GM19025 (cell line): ENCODE measurements at regions not wholly inside any gene's neighbourhood (a gene's known extent, or its start where the extent isn't known, plus 50 kb on each side); places are given as distances from the start of the nearest gene placed in this dataset.
"Not testable (repeated sequence)": the region's sequence is repeated elsewhere in the genome, so short reads cannot be mapped to it uniquely, and the experiment has no call there.

Experiments
- ATAC-seq: cut with Tn5 transposase; IDR thresholded peaks from one replicate; pipeline ENCODE4 v1.9.1; 2021; ENCODE audit warnings: mild to moderate bottlenecking, low read depth, moderate library complexity; ENCODE audit not compliant: unreplicated experiment

DNA sequence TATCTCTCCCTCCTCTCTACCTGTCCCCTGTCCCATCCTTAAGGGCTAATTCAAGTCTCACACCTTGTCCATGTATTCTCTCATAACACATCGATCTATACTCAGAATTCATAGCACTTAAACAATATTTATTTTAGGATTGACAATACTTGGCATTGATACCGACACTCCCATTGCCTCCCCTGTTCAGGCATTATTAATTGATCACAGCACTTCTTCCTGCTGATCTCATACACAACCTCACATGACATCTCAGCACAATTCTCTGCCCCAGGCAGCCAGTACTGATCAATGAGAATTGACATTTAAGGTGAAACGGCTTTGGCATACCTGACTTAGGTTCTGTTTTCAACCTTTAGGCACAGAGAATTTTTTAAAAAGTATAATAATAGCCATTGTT, 582.4 kb upstream of the BRINP1 start:
- no peak for ATAC-seq

DNA sequence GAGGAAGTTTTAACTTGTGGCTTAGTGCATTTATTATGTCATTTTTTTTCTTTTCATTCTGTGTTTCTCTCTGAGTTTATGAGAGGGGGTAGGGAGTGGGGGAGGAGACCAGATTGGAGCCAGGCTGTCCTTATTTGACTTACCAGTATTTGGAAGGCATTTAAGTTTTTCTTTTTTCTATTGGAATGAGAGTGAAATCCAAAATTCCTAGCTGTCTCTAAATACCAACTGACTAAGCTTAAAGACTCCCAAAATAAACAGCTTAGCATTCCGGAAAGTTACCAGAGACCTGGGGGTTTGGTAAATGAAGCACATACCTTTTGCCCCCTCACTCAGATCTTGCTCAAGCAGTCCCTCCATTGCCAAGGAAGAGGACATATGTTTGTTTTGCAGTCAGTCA, 581.9 kb upstream of the BRINP1 start:
- no peak for ATAC-seq

DNA sequence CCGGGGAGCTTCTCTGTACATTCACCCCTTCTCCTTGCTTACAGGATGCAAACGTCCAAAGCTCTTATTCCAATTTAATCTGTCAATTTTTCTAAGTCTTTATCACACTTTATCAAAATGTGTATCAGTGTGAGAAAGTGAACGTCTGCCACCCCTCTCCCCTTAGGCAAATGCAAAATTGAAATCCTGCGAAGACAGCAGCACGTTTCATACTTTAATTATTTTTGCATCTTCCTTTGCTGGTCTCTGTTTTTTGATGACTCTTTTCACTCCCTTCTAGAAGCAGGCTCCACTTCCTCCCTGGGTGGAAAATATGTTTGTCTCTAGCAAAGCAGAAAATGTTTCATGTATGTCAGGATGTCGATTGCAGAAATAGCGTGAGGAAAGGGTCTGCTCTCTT, 576.5 kb upstream of the BRINP1 start:
- ATAC-seq, result no peak

DNA sequence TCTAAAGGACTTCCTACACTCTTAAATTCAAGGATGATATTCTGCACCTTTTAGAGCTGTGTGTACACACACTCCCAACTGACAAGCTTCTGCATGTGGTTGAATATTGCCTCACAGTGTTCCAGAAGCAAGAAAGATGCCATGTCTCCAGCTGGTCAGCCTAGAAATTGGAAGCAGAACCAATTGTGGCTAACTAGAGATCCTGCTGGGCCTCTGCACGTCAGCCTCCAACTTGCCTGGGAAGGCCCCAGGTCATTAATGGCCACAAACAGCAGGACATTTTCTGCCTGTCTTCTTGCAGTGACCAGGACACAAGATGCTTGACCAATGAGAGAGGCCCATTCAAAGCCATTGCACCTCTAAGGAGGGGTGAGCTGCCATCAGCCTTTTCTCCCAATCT, 571.9 kb upstream of the BRINP1 start:
- no peak for ATAC-seq

DNA sequence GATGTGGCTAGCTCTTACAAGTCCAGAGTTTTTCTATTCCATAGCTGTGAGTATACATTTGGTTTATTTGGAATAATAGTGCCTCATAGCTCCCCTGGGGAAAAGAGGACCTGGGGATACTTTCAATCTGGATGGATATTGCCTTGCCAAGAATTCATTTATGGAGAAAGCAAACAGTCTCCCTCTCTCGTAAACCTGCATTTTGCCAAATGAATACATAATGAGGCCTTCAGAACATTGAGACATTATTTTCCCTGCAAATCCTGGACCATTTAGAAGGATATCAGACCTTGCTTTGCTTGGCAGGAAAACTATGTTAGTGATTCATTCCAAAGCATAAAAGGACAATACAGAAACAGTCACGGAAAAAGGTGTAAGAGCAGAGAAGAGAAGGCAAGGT, 569.6 kb upstream of the BRINP1 start:
- ATAC-seq, result no peak

GRCh38 chr9:119934497-119934896, 565.3 kb upstream of the BRINP1 start:
- ATAC-seq, result no peak

GRCh38 chr9:119933191-119933590, 564.0 kb upstream of the BRINP1 start:
- no peak for ATAC-seq

DNA sequence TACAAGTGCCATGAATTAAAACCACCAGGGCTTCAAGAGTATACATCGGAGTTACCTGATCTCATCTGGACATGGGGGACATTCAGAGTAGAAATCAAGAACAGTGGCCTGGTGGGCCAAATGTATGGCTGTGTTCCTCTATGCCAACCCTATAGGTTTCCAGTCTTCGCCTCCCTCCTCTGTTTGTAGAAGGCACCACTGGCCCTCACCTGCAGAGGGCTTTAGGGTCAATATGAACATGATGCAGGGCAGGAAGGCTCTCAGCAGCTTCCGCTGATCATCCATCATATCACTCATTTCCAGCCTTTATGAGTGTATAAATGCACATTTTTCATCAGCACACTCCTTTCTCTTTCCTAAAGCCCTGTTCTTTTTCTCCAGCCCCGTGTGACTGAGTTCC, 555.5 kb upstream of the BRINP1 start:
- no peak for ATAC-seq

DNA sequence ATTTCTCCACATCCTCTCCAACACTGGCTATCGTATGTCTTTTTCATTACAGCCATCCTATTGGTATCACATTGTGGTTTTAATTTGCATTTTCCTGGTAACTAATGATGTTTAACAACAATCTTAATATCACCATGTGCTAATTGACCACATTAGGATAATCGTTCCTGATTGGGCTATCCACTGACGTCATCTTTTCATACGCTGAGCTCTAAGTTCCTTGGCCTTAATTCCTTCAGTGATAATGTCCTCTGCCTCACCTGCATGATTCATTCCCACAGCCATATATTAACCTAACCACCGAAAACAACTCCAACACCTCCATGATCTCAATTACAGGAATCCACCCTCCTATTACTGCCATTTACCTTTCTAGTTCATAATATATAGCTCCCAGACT, 547.9 kb upstream of the BRINP1 start:
- ATAC-seq, result no peak

DNA sequence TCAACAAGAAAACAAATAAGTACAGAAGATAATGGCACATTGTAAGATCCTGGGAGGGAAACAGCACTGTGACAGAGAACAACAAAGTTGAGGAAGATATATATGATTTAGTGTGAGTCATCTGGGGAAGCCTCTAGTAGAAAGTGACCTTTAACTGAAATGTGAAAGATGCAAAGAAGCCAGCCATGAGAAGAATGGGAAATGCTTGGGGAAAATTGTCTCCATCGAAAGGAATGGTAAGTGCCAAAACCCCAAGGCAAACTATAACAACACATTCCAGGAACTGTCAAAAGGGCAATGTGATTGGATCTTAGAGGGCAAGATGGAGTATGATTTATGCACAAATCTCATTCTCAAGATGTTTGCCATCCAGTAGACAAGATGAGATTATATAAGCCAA, 537.8 kb upstream of the BRINP1 start:
- no peak for ATAC-seq

- ATAC-seq, result no peak
Measured at GRCh38 chr9:119905724-119906123, 536.5 kb upstream of the BRINP1 start.

DNA sequence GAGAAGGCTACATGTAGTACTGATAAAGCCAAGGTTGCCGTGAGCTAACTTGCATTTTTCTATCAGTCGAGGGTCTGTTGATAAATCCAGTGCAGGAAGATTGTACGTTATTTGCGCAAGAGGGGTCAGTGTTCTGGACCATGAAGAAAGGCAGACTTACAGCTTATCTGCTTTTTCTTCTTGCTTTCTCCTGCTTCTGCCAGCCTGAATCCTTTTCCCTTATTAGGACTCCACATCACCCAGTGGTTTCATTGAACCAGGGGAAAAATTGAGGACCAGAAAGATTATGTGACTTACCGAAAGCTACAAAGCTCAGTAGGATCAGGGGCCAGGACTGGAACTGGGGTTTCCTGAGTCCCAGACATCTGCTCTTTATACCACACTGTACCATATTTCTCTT, 534.6 kb upstream of the BRINP1 start:
- ATAC-seq, result no peak

- ATAC-seq, result no peak
Measured at GRCh38 chr9:119902611-119903010, 533.4 kb upstream of the BRINP1 start.

DNA sequence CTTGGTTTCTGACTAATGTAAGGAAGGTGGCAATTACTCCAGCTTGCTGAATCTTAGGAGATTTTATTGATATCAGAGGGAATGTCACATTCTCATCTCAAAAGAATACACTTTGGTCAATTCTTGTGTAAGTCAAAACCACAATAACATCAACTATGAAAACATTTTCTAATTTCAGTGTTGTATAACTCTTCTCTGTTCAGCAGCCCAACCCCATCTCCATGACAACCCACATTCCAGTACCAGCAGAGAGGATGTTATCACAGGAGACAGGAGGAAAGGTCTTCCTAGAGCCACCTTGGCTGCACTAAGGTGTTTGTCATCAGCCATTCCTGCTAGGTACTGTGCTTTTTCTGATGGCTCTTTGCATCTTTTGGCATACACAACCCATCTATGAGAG, 529.1 kb upstream of the BRINP1 start:
- ATAC-seq, result no peak

DNA sequence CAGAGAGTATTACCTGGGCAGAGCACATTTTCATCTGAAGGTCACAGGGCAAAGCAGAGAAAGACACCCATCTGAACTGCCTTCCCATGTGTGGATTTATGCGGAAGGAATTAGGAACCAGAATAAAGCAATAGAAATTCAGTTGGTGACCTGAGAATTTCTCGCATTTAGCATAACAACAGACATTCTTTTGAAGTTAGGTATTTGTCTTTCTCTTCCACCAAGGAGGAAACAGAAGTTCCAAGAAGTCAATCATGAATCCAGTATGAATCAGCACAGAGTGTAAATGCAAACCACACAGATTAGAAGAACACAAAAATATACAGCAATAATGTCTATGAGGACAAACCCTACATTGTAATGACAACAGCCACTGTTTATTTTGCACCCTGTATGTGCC, 515.2 kb upstream of the BRINP1 start:
- ATAC-seq, result no peak

DNA sequence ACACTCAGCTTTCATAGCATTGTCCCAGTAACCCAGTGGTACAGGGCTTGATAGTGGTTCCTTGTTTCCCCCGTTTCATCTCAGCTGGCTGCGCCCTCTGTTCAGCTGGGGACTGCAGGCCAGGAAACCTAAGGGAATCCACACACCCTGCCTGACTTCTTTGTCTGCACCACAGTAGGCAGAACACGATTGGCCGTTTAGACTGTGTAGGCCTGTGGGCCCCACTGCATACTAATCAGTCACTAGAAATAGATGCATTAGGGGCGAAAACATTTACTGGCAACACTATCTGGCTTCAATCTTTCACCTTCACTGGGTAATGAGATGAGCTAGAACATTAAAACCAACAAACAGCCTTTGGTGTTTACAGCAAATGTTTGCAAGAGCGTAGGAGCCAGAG, 512.7 kb upstream of the BRINP1 start:
- no peak for ATAC-seq

DNA sequence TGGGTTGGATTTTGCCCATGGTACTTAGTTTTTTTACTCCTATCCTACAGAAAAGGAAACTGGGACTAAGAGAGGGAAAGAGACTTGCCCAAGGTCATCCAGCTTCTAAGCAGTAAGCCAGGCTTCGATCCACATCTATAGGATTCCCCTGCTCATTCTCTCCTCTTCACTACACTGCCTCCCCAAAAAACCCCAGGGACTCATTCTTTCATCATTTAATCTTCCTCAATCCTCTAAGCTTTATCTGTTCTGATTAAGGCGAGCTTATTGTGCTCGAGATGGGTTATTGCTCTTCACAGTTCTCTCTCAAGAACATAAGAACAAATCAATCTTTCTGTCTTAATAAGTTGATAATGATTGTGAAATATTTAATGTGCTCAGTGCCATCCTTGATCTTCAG, 511.1 kb upstream of the BRINP1 start:
- no peak for ATAC-seq

- ATAC-seq, result no peak
Measured at GRCh38 chr9:119877306-119877705, 508.1 kb upstream of the BRINP1 start.

DNA sequence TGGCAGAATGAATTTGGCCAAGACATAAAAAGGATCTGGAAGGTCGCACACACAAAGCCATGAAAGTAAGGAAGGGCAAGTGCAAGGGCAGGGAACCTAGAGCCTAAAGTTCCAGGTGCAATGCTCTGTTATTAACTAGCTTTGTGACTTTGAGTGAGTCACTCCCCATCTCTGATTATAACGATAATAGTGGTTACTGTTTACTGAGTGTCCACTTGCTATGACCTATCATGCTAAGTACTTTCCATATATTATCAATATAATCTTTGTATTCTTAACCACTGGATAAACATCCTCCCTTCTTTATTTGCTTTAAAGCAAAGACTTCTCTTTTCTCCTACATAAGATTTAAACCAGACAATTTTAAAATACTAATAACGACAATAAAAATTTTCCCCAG, 504.6 kb upstream of the BRINP1 start:
- ATAC-seq, result no peak

DNA sequence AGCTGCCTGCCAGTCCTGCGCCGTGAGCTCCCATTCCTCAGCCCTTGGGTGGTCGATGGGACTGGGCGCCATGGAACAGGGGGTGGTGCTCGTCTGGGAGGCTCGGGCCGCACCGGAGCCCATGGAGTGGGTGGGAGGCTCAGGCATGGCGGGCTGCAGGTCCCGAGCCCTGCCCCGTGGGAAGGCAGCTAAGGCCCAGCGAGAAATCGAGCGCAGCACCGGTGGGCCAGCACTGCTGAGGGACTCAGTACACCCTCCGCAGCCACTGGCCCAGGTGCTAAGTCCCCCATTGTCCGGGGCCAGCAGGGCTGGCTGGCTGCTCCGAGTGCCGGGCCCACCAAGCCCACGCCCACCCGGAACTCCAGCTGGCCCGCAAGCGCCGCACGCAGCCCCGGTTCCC, 501.0 kb upstream of the BRINP1 start:
- not testable (repeated sequence) for ATAC-seq

- ATAC-seq, result no peak
Measured at GRCh38 chr9:119868694-119869093, 499.5 kb upstream of the BRINP1 start.

DNA sequence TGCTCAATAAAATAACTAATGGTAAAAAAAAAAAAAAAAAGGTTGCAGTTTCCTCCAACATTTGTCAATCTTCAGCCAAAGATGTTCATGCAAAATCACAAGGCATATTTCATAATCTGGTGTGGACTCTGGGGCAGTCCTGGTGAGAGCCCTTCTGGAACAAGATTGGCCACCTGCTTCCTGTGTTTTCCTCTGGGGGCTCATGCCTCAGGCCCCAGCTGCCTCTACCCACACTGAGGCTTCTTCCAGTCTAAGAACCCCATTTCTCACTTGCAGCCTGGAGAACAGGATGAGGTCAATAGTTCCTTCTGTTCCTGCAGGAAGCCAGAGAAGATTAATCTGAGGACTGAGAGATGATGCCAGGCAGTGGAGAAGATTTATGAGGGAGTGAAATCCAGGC, 492.6 kb upstream of the BRINP1 start:
- no peak for ATAC-seq

DNA sequence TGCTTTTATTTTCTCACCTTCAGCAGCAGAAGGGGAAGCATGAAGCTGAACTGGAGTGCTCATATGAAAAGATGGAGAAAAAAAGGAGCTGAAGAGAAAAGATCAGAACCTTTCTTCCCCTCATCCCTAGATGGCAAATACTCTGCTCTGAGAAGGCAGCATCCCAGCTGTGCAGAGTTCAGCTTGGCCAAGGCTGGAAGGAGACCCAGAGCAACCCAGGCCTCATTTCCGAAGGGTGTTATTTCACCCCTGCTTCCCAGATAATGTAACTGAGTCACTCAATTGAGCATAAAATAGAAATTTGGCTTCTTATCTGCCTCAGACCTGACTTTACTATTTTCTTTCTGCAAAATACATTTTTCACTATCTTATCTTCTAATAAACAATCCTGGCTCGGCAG, 489.9 kb upstream of the BRINP1 start:
- no peak for ATAC-seq

- ATAC-seq, result no peak
Measured at GRCh38 chr9:119853126-119853525, 483.9 kb upstream of the BRINP1 start.
